Progenitor cell of endocrine pancreas (in vitro differentiated cells): ENCODE measurements at regions not wholly inside any gene's neighbourhood (a gene's known extent, or its start where the extent isn't known, plus 50 kb on each side); places are given as distances from the start of the nearest gene placed in this dataset.

Experiments
- DNase-seq: peaks from one replicate; pipeline ENCODE4 v3.0.0; 2021; ENCODE audit warnings: low spot score; ENCODE audit not compliant: unreplicated experiment
- H3K27ac Mint-ChIP-seq: 2 replicates; pipeline ENCODE4 v1.8.0; 2021; ENCODE audit warnings: mild to moderate bottlenecking, moderate library complexity, mixed read lengths
- H3K27me3 Mint-ChIP-seq: 2 replicates; pipeline ENCODE4 v1.8.0; 2021; ENCODE audit warnings: mixed read lengths
- H3K36me3 Mint-ChIP-seq: 2 replicates; pipeline ENCODE4 v1.8.0; 2022; ENCODE audit warnings: mixed read lengths; ENCODE audit not compliant: insufficient read depth
- H3K4me1 Mint-ChIP-seq: 2 replicates; pipeline ENCODE4 v1.8.0; 2021; ENCODE audit warnings: low read depth, mixed read lengths
- H3K4me3 Mint-ChIP-seq: 2 replicates; pipeline ENCODE4 v1.8.0; 2021; ENCODE audit warnings: low read depth, mild to moderate bottlenecking, moderate library complexity, mixed read lengths
- H3K9me3 Mint-ChIP-seq: 2 replicates; pipeline ENCODE4 v1.8.0; 2021; ENCODE audit warnings: low read depth, mixed read lengths
- TF ChIP-seq, protein P1 (sequence below): fragments of 200-600 bp; sonication (generic); IDR thresholded peaks from one replicate; pipeline ENCODE4 v1.5.0; 2021; ENCODE audit warnings: antibody characterized with exemption, mild to moderate bottlenecking; ENCODE audit not compliant: unreplicated experiment

DNA sequence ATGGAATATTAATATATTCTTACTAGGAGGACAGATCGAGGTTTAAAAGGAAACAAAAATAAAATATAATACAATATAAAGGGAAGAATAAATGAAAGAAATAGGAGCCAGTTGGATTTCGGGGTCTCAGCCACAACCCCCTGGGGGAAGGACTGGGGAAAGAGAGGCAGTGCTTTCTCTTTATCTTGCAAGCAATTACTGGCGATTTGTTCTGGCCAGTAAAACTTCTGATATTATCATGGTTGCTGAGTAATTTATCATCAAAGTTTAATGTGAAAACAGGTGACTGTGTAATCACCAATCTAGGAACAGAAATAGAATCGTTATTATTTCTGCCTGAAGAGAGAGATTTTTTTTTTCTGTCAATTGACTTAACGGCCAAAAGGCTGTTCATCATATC, 917.7 kb upstream of the CELF4 start:
- Mint-ChIP-seq H3K9me3 (peaks cover 5% of the 10 kb centered on the region), H3K4me1 (no peaks in the 10 kb centered on the region), H3K4me3 (no peak overlapping the region), H3K27ac (no peak overlapping the region), H3K27me3 (peaks cover 3% of the 10 kb centered on the region), H3K36me3 (no peaks in the 10 kb centered on the region)
- TF ChIP-seq, protein P1, sequence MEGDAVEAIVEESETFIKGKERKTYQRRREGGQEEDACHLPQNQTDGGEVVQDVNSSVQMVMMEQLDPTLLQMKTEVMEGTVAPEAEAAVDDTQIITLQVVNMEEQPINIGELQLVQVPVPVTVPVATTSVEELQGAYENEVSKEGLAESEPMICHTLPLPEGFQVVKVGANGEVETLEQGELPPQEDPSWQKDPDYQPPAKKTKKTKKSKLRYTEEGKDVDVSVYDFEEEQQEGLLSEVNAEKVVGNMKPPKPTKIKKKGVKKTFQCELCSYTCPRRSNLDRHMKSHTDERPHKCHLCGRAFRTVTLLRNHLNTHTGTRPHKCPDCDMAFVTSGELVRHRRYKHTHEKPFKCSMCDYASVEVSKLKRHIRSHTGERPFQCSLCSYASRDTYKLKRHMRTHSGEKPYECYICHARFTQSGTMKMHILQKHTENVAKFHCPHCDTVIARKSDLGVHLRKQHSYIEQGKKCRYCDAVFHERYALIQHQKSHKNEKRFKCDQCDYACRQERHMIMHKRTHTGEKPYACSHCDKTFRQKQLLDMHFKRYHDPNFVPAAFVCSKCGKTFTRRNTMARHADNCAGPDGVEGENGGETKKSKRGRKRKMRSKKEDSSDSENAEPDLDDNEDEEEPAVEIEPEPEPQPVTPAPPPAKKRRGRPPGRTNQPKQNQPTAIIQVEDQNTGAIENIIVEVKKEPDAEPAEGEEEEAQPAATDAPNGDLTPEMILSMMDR, result no peak
- DNase-seq, result no peak

DNA sequence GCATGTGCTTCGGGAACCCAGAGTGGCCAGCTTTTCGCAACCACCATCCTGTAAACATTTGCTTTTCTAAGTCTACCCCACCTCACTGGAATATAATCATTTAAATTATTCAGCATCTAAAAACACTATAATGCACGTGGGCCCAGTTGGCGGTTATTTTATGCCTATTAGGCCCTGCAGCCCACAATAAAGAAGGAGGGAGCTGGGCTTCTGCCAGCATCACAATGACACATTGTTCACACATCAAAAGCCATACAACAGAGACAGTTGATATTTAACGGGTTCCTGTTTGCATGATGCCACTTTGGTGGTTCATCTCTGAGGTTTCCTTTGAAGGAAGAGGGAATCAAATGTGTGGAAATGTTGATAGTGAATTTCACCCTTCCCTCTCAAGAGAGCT, 916.0 kb upstream of the CELF4 start:
- Mint-ChIP-seq H3K9me3 (peaks cover 8% of the 10 kb centered on the region), H3K4me3 (no peak overlapping the region), H3K4me1 (no peaks in the 10 kb centered on the region), H3K36me3 (no peaks in the 10 kb centered on the region), H3K27ac (no peak overlapping the region), H3K27me3 (peaks cover 3% of the 10 kb centered on the region)
- TF ChIP-seq, protein P1, result no peak
- no peak for DNase-seq

DNA sequence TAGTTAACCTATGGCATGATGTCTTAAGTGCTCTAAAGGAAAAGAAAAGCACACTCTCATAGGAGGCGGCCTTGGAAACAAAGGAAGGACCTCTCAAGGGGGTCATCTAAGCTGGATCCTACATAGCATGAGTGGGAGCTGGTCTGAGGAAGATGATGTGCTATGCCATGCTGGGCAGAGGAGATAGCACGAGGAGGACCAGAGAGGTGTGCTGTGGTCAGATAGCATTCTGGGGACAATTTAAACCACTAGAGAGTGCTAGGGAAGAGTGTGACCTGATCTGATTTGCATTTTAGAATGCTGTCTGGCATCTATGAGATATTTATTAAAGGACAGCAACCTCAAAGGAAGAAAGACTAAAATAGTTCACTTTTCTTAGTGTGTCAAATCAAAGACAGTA, 910.1 kb upstream of the CELF4 start:
- Mint-ChIP-seq H3K9me3 (peaks cover 15% of the 10 kb centered on the region), H3K4me3 (no peak overlapping the region), H3K36me3 (no peaks in the 10 kb centered on the region), H3K27ac (no peak overlapping the region), H3K27me3 (no peaks in the 10 kb centered on the region), H3K4me1 (no peaks in the 10 kb centered on the region)
- no peak for DNase-seq
- TF ChIP-seq, protein P1, result no peak

DNA sequence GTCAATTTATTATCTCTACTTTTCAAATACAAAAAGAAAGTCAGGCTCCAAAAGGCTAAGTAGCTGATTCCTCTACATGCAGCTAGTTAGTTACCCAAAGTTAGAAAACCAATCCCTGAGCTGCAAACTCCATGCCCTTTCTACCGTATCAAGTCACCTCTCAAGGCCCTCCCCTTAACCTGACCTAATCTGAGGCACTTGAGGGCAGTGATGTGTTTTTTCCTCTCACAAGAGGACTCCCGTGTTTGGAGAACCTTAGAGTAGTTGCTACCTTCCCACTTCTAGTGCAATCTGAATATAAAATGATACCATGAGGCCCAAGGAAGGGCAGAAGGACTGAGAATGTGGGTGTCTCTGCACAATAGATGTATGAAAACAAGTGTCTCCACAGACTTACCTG, 907.9 kb upstream of the CELF4 start:
- H3K27ac Mint-ChIP-seq, result no peak overlapping the region
- TF ChIP-seq, protein P1, result no peak
- H3K27me3 Mint-ChIP-seq, result no peaks in the 10 kb centered on the region
- no peak for DNase-seq
- H3K4me1 Mint-ChIP-seq, result peaks cover 5% of the 10 kb centered on the region
- no peaks in the 10 kb centered on the region for H3K36me3 Mint-ChIP-seq
- H3K9me3 Mint-ChIP-seq, result peaks cover 12% of the 10 kb centered on the region
- no peak overlapping the region for H3K4me3 Mint-ChIP-seq

DNA sequence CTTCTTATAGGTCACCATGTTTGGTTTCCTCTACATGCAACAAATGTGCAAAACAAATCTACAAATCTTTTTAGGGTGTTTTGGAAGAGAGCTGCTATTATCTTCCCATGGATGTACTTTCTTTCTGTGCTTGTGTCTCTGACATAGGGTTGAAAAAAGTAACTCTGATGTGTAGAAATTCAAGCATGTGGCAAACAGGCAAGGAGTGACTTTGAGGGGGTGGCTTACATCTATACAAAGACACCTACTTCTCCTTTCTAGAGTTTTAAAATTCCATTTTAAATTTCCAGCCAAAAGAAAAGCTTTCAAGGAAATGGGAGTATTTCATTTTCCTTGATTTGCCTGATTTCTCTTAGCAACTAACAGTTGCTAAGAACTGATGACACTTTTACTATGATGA, 904.8 kb upstream of the CELF4 start:
- no peak overlapping the region for H3K27ac Mint-ChIP-seq
- TF ChIP-seq, protein P1, result no peak

DNA sequence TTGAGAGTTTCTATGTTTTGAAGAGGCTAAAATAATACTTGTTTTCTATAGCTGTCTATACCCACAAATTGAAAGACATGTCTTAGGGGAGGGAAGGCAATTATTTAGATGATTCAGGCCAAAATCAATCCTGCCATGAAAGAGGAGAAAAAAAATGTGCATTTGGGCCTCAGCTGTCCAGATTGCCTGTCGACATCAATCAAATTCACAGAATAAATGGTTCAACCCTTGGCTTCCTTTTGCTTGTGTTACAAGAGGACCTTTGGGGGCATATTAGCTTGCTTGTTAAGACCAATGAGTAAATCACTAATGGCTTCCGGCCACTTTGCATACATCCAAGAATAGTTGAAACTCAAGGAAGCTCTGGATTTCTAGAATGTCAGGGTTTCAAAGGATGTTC, 900.8 kb upstream of the CELF4 start:
- Mint-ChIP-seq H3K4me3 (no peak overlapping the region), H3K36me3 (no peaks in the 10 kb centered on the region), H3K27ac (no peak overlapping the region), H3K27me3 (no peaks in the 10 kb centered on the region), H3K9me3 (no peaks in the 10 kb centered on the region), H3K4me1 (peaks cover 5% of the 10 kb centered on the region)
- no peak for DNase-seq
- TF ChIP-seq, protein P1, result no peak

More for the DNA sequence above, 904.8 kb upstream of the CELF4 start:
- H3K27me3 Mint-ChIP-seq, result no peaks in the 10 kb centered on the region
- no peaks in the 10 kb centered on the region for H3K36me3 Mint-ChIP-seq
- no peak overlapping the region for H3K4me3 Mint-ChIP-seq
- peaks cover 7% of the 10 kb centered on the region for H3K9me3 Mint-ChIP-seq
- DNase-seq, result no peak
- H3K4me1 Mint-ChIP-seq, result peaks cover 5% of the 10 kb centered on the region
